ENCODE measurements at regions not wholly inside any gene's neighbourhood (a gene's known extent, or its start where the extent isn't known, plus 50 kb on each side); places are given as distances from the start of the nearest gene placed in this dataset.

GRCh38 chr6:15854826-15855710, 192.2 kb upstream of the DTNBP1 start:
- no peak overlapping the region for H3K4me3 Mint-ChIP-seq
- peaks cover 0 to 2% of the 10 kb centered on the region in 2 donors for H3K27me3 Mint-ChIP-seq (ENCODE audit: low read depth in 2 of 2)
- no peaks in the 10 kb centered on the region for H3K4me1 ChIP-seq (ENCODE audit: control insufficient read depth, insufficient read depth, low read length)
- no peaks in the 10 kb centered on the region for H3K9me3 Mint-ChIP-seq
- 91% methylated on average over 4 of the region's 7 CpGs for WGBS (ENCODE audit: insufficient coverage)
- ATAC-seq (no peak), DNase-seq (no peak)
- H3K27ac ChIP-seq (ENCODE audit: low read length): no peak overlapping the region
- intact Hi-C loops (cut with micrococcal nuclease): no loop called here
- no peak overlapping the region for H3K27ac Mint-ChIP-seq
- H3K27me3 ChIP-seq (ENCODE audit: control insufficient read depth, insufficient read depth, low read length): no peaks in the 10 kb centered on the region
- no peak for TF ChIP-seq CTCF (IDR thresholded peaks at IDR 0.05)
- H3K36me3 Mint-ChIP-seq: no peaks in the 10 kb centered on the region
- H3K9me3 ChIP-seq (ENCODE audit: control insufficient read depth, insufficient read depth, low read length): no peaks in the 10 kb centered on the region
- H3K4me1 Mint-ChIP-seq: no peaks in the 10 kb centered on the region
- no peak overlapping the region for H3K4me3 ChIP-seq (ENCODE audit: low read length)
- H3K36me3 ChIP-seq (ENCODE audit: control insufficient read depth, insufficient read depth, low read length): no peaks in the 10 kb centered on the region

- no peak for DNase-seq
- peaks cover 0 to 3% of the 10 kb centered on the region in 2 donors for H3K27me3 Mint-ChIP-seq (ENCODE audit: low read depth in 2 of 2)
- ATAC-seq: no peak
- intact Hi-C loops (cut with micrococcal nuclease): no loop called here
- no peaks in the 10 kb centered on the region for H3K4me1 ChIP-seq (ENCODE audit: control insufficient read depth, insufficient read depth, low read length)
- no peaks in the 10 kb centered on the region for H3K36me3 ChIP-seq (ENCODE audit: control insufficient read depth, insufficient read depth, low read length)
- TF ChIP-seq CTCF (IDR thresholded peaks at IDR 0.05): no peak
- no peaks in the 10 kb centered on the region for H3K4me1 Mint-ChIP-seq
- no peak overlapping the region for H3K27ac Mint-ChIP-seq
- H3K4me3 Mint-ChIP-seq: no peak overlapping the region
- H3K27ac ChIP-seq (ENCODE audit: low read length): no peak overlapping the region
- H3K9me3 ChIP-seq (ENCODE audit: control insufficient read depth, insufficient read depth, low read length): no peaks in the 10 kb centered on the region
- no peaks in the 10 kb centered on the region for H3K36me3 Mint-ChIP-seq
- no peak overlapping the region for H3K4me3 ChIP-seq (ENCODE audit: low read length)
- H3K27me3 ChIP-seq (ENCODE audit: control insufficient read depth, insufficient read depth, low read length): no peaks in the 10 kb centered on the region
- no peaks in the 10 kb centered on the region for H3K9me3 Mint-ChIP-seq
- WGBS (ENCODE audit: insufficient coverage): 100% methylated on average over 1 of the region's 1 CpG
Measured at GRCh38 chr6:15854378-15854777, 191.6 kb upstream of the DTNBP1 start.

GRCh38 chr6:15853259-15853658, 190.4 kb upstream of the DTNBP1 start:
- Mint-ChIP-seq H3K4me1 (no peaks in the 10 kb centered on the region), H3K27ac (no peak overlapping the region), H3K36me3 (no peaks in the 10 kb centered on the region), H3K4me3 (no peak overlapping the region), H3K9me3 (no peaks in the 10 kb centered on the region), H3K27me3 (ENCODE audit: low read depth in 2 of 2) (peaks cover 0 to 3% of the 10 kb centered on the region in 2 donors)
- Histone ChIP-seq H3K4me3 (ENCODE audit: low read length) (no peak overlapping the region), H3K9me3 (ENCODE audit: control insufficient read depth, insufficient read depth, low read length) (no peaks in the 10 kb centered on the region), H3K4me1 (ENCODE audit: control insufficient read depth, insufficient read depth, low read length) (no peaks in the 10 kb centered on the region), H3K27me3 (ENCODE audit: control insufficient read depth, insufficient read depth, low read length) (no peaks in the 10 kb centered on the region), H3K36me3 (ENCODE audit: control insufficient read depth, insufficient read depth, low read length) (no peaks in the 10 kb centered on the region), H3K27ac (ENCODE audit: low read length) (no peak overlapping the region)
- 84% methylated on average over 1 of the region's 1 CpG for WGBS (ENCODE audit: insufficient coverage)
- intact Hi-C loops (cut with micrococcal nuclease): no loop called here
- no peak for DNase-seq
- ATAC-seq: no peak
- no peak for TF ChIP-seq CTCF (IDR thresholded peaks at IDR 0.05)

- Mint-ChIP-seq H3K27me3 (ENCODE audit: low read depth in 2 of 2) (peaks cover 0 to 3% of the 10 kb centered on the region in 2 donors), H3K36me3 (no peaks in the 10 kb centered on the region), H3K4me1 (no peaks in the 10 kb centered on the region), H3K4me3 (no peak overlapping the region), H3K27ac (no peak overlapping the region), H3K9me3 (no peaks in the 10 kb centered on the region)
- no peak overlapping the region for H3K27ac ChIP-seq (ENCODE audit: low read length)
- H3K9me3 ChIP-seq (ENCODE audit: control insufficient read depth, insufficient read depth, low read length): no peaks in the 10 kb centered on the region
- intact Hi-C loops (cut with micrococcal nuclease): no loop called here
- ATAC-seq (no peak), DNase-seq (no peak)
- H3K27me3 ChIP-seq (ENCODE audit: control insufficient read depth, insufficient read depth, low read length): no peaks in the 10 kb centered on the region
- no peaks in the 10 kb centered on the region for H3K4me1 ChIP-seq (ENCODE audit: control insufficient read depth, insufficient read depth, low read length)
- no peak for TF ChIP-seq CTCF (IDR thresholded peaks at IDR 0.05)
- H3K4me3 ChIP-seq (ENCODE audit: low read length): no peak overlapping the region
- no peaks in the 10 kb centered on the region for H3K36me3 ChIP-seq (ENCODE audit: control insufficient read depth, insufficient read depth, low read length)
- WGBS (ENCODE audit: insufficient coverage): 97% methylated on average over 2 of the region's 2 CpGs
Measured at GRCh38 chr6:15852289-15852688, 189.5 kb upstream of the DTNBP1 start.
